ENCODE measurements at regions not wholly inside any gene's neighbourhood (a gene's known extent, or its start where the extent isn't known, plus 50 kb on each side); places are given as distances from the start of the nearest gene placed in this dataset.
"Not testable (repeated sequence)": the region's sequence is repeated elsewhere in the genome, so short reads cannot be mapped to it uniquely, and the experiment has no call there.

DNA sequence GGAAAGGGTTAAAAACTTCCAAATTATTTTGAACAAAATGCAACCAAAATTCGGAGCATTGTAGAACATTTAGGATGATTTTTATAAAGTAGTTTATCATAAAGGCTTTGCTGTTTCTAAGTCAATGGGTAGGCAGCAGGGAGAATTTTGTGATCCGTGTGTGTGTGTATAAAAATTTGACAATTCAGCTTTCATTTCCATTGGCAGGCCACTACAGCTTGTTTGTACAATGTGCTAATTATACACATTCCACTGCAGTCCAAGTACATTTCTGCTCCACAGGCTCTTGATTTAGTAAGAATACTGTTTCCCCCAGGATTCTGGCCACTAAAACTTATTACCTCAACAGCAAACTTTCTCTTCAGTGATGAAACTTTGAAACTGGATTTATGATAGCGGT is 71.8 kb upstream of the LTBP1 start:
- no peak for DNase-seq (ENCODE audit: insufficient read length, low spot score, missing footprints)
- H3K9me3 ChIP-seq (ENCODE audit: low read depth, low read length) = no peaks in the 10 kb centered on the region
- H3K27ac ChIP-seq (ENCODE audit: low read depth, low read length) = no peak overlapping the region
- no peaks in the 10 kb centered on the region for H3K79me2 ChIP-seq (ENCODE audit: insufficient read depth, low read length)
- no peaks in the 10 kb centered on the region for H4K20me1 ChIP-seq (ENCODE audit: insufficient read depth, low read length)
- TF ChIP-seq, protein P1, sequence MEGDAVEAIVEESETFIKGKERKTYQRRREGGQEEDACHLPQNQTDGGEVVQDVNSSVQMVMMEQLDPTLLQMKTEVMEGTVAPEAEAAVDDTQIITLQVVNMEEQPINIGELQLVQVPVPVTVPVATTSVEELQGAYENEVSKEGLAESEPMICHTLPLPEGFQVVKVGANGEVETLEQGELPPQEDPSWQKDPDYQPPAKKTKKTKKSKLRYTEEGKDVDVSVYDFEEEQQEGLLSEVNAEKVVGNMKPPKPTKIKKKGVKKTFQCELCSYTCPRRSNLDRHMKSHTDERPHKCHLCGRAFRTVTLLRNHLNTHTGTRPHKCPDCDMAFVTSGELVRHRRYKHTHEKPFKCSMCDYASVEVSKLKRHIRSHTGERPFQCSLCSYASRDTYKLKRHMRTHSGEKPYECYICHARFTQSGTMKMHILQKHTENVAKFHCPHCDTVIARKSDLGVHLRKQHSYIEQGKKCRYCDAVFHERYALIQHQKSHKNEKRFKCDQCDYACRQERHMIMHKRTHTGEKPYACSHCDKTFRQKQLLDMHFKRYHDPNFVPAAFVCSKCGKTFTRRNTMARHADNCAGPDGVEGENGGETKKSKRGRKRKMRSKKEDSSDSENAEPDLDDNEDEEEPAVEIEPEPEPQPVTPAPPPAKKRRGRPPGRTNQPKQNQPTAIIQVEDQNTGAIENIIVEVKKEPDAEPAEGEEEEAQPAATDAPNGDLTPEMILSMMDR (IDR thresholded peaks at IDR 0.05; ENCODE audit: extremely low read depth, low read depth, low read length) = no peak
- no peaks in the 10 kb centered on the region for H3K36me3 ChIP-seq (ENCODE audit: insufficient read depth, low read length)
- H3K4me3 ChIP-seq (ENCODE audit: insufficient read depth, low read length) = peak overlapping the region; percentile 59
- peak overlapping the region; percentile 79 for H3K4me2 ChIP-seq (ENCODE audit: insufficient read depth, low read length)
- no peaks in the 10 kb centered on the region for H3K4me1 ChIP-seq (ENCODE audit: insufficient read depth, low read length)
- H3K27me3 ChIP-seq (ENCODE audit: insufficient read depth, low read length) = no peaks in the 10 kb centered on the region
- H2AFZ ChIP-seq (ENCODE audit: low read length) = peak overlapping the region; percentile 44

- H3K4me1 ChIP-seq (ENCODE audit: insufficient read depth, low read length) = peaks cover under 1% of the 10 kb centered on the region
- peak overlapping the region; percentile 14 for H2AFZ ChIP-seq (ENCODE audit: low read length)
- H3K36me3 ChIP-seq (ENCODE audit: insufficient read depth, low read length) = no peaks in the 10 kb centered on the region
- H4K20me1 ChIP-seq (ENCODE audit: insufficient read depth, low read length) = no peaks in the 10 kb centered on the region
- TF ChIP-seq, protein P1 (IDR thresholded peaks at IDR 0.05; ENCODE audit: extremely low read depth, low read depth, low read length) = no peak
- H3K4me3 ChIP-seq (ENCODE audit: insufficient read depth, low read length) = no peak overlapping the region
- no peak overlapping the region for H3K4me2 ChIP-seq (ENCODE audit: insufficient read depth, low read length)
- DNase-seq (ENCODE audit: insufficient read length, low spot score, missing footprints) = no peak
- no peak overlapping the region for H3K27ac ChIP-seq (ENCODE audit: low read depth, low read length)
- H3K9me3 ChIP-seq (ENCODE audit: low read depth, low read length) = no peaks in the 10 kb centered on the region
- no peaks in the 10 kb centered on the region for H3K79me2 ChIP-seq (ENCODE audit: insufficient read depth, low read length)
- no peaks in the 10 kb centered on the region for H3K27me3 ChIP-seq (ENCODE audit: insufficient read depth, low read length)
Measured at GRCh38 chr2:32877587-32878510, 68.9 kb upstream of the LTBP1 start.

DNA sequence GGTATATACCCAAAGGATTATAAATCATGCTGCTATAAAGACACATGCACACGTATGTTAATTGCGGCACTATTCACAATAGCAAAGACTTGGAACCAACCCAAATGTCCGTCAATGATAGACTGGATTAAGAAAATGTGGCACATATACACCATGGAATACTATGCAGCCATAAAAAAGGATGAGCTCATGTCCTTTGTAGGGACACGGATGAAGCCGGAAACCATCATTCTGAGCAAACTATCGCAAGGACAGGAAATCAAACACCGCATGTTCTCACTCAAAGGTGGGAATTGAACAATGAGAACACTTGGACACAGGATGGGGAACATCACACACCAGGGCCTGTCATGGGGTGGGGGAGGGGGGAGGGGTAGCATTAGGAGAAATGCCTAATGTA is 66.8 kb upstream of the LTBP1 start:
- H3K79me2 ChIP-seq (ENCODE audit: insufficient read depth, low read length); H2AFZ ChIP-seq (ENCODE audit: low read length); H3K27me3 ChIP-seq (ENCODE audit: insufficient read depth, low read length); H3K9me3 ChIP-seq (ENCODE audit: low read depth, low read length); H3K4me3 ChIP-seq (ENCODE audit: insufficient read depth, low read length); H3K36me3 ChIP-seq (ENCODE audit: insufficient read depth, low read length); H4K20me1 ChIP-seq (ENCODE audit: insufficient read depth, low read length); H3K27ac ChIP-seq (ENCODE audit: low read depth, low read length); H3K4me1 ChIP-seq (ENCODE audit: insufficient read depth, low read length); H3K4me2 ChIP-seq (ENCODE audit: insufficient read depth, low read length); DNase-seq (ENCODE audit: insufficient read length, low spot score, missing footprints): not testable (repeated sequence)

DNA sequence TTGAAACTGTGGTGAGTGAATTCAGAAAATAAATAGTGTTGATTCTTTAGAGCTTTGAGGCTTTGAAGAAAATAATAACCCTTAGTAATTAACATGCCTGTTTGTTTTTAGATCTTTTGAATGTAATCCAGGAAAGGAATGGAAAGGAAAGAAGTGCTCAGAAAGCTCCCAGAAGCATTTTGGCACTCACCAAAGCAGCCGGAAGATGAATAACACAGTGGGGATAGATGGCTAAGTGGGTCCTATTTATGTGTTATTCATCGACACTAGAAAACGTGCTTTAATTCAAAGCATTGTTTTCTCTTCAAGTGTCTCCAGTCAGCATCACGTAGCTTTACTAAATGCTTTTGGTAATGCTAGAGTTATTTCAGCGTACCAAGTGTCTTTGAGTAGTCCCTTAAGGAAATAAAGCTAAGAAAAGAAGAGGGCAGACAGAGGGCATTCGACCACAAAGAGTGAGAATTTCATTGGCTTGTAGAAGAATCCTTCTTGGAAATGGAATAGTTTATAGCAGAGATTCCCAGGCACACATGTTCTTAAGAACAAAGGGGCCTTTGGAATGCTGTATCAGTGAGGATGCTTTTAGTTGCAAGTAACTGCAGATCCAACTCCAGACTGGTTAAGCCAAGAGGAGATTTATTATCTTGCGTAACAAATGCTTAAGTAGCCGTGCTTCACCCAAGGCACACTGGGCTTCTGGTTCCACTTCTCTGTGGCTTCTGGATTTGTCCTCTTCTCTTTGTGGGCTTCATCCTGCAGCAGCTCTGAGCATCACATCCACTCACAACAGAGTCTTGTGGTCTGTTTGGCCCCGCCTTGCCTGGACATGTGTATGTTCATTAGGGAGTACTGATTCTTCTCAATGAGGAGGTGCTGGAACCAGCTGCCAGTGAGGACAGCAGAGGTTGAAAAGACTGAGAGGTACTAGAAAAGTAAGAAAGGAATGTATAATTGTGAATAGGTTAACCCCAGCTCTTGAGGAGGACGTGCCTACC is 63.6 kb upstream of the LTBP1 start:
- peak; percentile 94 for DNase-seq (ENCODE audit: insufficient read length, low spot score, missing footprints)
- H3K36me3 ChIP-seq (ENCODE audit: insufficient read depth, low read length) = no peaks in the 10 kb centered on the region
- no peaks in the 10 kb centered on the region for H4K20me1 ChIP-seq (ENCODE audit: insufficient read depth, low read length)
- no peak overlapping the region for H3K4me3 ChIP-seq (ENCODE audit: insufficient read depth, low read length)
- peak overlapping the region; percentile 43 for H2AFZ ChIP-seq (ENCODE audit: low read length)
- no peaks in the 10 kb centered on the region for H3K79me2 ChIP-seq (ENCODE audit: insufficient read depth, low read length)
- no peaks in the 10 kb centered on the region for H3K9me3 ChIP-seq (ENCODE audit: low read depth, low read length)
- peaks cover 9% of the 10 kb centered on the region for H3K4me1 ChIP-seq (ENCODE audit: insufficient read depth, low read length)
- H3K27ac ChIP-seq (ENCODE audit: low read depth, low read length) = no peak overlapping the region
- H3K4me2 ChIP-seq (ENCODE audit: insufficient read depth, low read length) = peak overlapping the region; percentile 45
- H3K27me3 ChIP-seq (ENCODE audit: insufficient read depth, low read length) = no peaks in the 10 kb centered on the region
- TF ChIP-seq, protein P1 (IDR thresholded peaks at IDR 0.05; ENCODE audit: extremely low read depth, low read depth, low read length) = no peak
